H1 (cell line): ENCODE measurements at regions not wholly inside any gene's neighbourhood (a gene's known extent, or its start where the extent isn't known, plus 50 kb on each side); places are given as distances from the start of the nearest gene placed in this dataset.

Experiments
- CTCF ChIA-PET: fragments of 300-600 bp; sonication (Branson Sonifier 250); formaldehyde crosslinking; loops from one replicate; lab custom pipeline; 2021; ENCODE audit not compliant: partially characterized antibody; lab: Charles Lee
- POLR2A ChIA-PET: fragments of 300-600 bp; sonication (Branson Sonifier 250); formaldehyde crosslinking; loops from one replicate; lab custom pipeline; 2021; ENCODE audit warnings: inconsistent platforms; ENCODE audit not compliant: partially characterized antibody; lab: Charles Lee
- DNase-seq, 2 experiments: peaks; one replicate each; pipeline versions ENCODE4 v3.0.0 to v3.0.0-alpha.2; 2010 to 2022; ENCODE audit warnings: low spot score in 2 of 2, low read depth in 1 of 2, mixed read lengths in 1 of 2
- FAIRE-seq: peaks from 2 replicates; lab custom pipeline; 2011; peaks lifted over from hg19 to GRCh38; lab: Jason Lieb, UNC
- H2AFZ ChIP-seq: 2 replicates; pipeline ENCODE4 v1.8.1; 2012; ENCODE audit warnings: low read length, inconsistent platforms
- H2AK5ac ChIP-seq: 2 replicates; pipeline ENCODE4 v1.6.1; 2013; ENCODE audit warnings: low read depth, low read length
- H2BK120ac ChIP-seq: replicated peaks from 2 replicates; pipeline ENCODE3; 2013; ENCODE audit warnings: low read depth, low read length, inconsistent platforms
- H2BK12ac ChIP-seq: 2 replicates; pipeline ENCODE4 v1.6.1; 2013; ENCODE audit warnings: low read depth, low read length
- H2BK15ac ChIP-seq: 2 replicates; pipeline ENCODE4 v1.6.1; 2013; ENCODE audit warnings: low read length
- H2BK20ac ChIP-seq: 2 replicates; pipeline ENCODE4 v1.6.1; 2013; ENCODE audit warnings: low read length
- H2BK5ac ChIP-seq: 2 replicates; pipeline ENCODE4 v1.6.1; 2013; ENCODE audit warnings: low read depth, low read length
- H3K14ac ChIP-seq: 2 replicates; pipeline ENCODE4 v1.6.1; 2013; ENCODE audit warnings: inconsistent platforms; ENCODE audit not compliant: insufficient read length
- H3K18ac ChIP-seq: 2 replicates; pipeline ENCODE4 v1.6.1; 2013; ENCODE audit warnings: low read length; ENCODE audit errors: extremely low read depth
- H3K23ac ChIP-seq: 2 replicates; pipeline ENCODE4 v1.6.1; 2013; ENCODE audit warnings: inconsistent platforms; ENCODE audit not compliant: insufficient read length
- H3K23me2 ChIP-seq: 2 replicates; pipeline ENCODE4 v1.6.1; 2013; ENCODE audit warnings: low read depth, low read length
- H3K27ac ChIP-seq: 2 replicates; pipeline ENCODE4 v1.6.1; 2011; ENCODE audit warnings: low read depth, low read length, inconsistent platforms
- H3K27me3 ChIP-seq, 4 experiments: replicated peaks in 1 of 4; 1 replicate in 1 of 4; 2 replicates in 3 of 4; pipeline versions ENCODE4 v1.6.1 to v1.8.1; 2011 to 2013; ENCODE audit warnings: low read length in 3 of 4, mild to moderate bottlenecking in 3 of 4, inconsistent platforms in 2 of 4, mixed read lengths in 2 of 4, moderate library complexity in 1 of 4; ENCODE audit not compliant: control insufficient read depth in 3 of 4, insufficient read depth in 3 of 4; ENCODE audit errors: extremely low read depth in 1 of 4
- H3K36me3 ChIP-seq, 4 experiments: 2 replicates each; pipeline versions ENCODE4 v1.6.1 to v1.8.1; 2011 to 2013; ENCODE audit warnings: mild to moderate bottlenecking in 4 of 4, low read length in 3 of 4, moderate library complexity in 2 of 4, control low read depth in 1 of 4, inconsistent platforms in 1 of 4; ENCODE audit not compliant: insufficient read depth in 4 of 4, control insufficient read depth in 2 of 4
- H3K4ac ChIP-seq: replicated peaks from 2 replicates; pipeline ENCODE3; 2013; ENCODE audit warnings: low read length, low read depth, mixed read lengths, inconsistent platforms; ENCODE audit not compliant: insufficient read length
- H3K4me1 ChIP-seq, 4 experiments: replicated peaks in 1 of 4; 1 replicate in 1 of 4; 2 replicates in 3 of 4; pipeline versions ENCODE4 v1.6.1 to v1.8.1; 2011 to 2013; ENCODE audit warnings: low read length in 3 of 4, inconsistent platforms in 2 of 4, mixed read lengths in 1 of 4; ENCODE audit not compliant: insufficient read depth in 4 of 4, control insufficient read depth in 3 of 4
- H3K4me2 ChIP-seq, 2 experiments: 2 replicates each; pipeline versions ENCODE4 v1.6.1 to v1.8.1; 2011 to 2013; ENCODE audit warnings: low read depth in 2 of 2, low read length in 2 of 2, control low read depth in 1 of 2, inconsistent platforms in 1 of 2, mild to moderate bottlenecking in 1 of 2; ENCODE audit not compliant: insufficient read depth in 1 of 2
- H3K4me3 ChIP-seq, 4 experiments: fragments of 200-600, 300-600 bp in 1 of 4; sonication (generic), shearing (Covaris generic), sonication (Bioruptor Twin) in 1 of 4; 2 replicates each; pipeline versions ENCODE4 v1.5.1 to v1.8.1; 2011 to 2016; ENCODE audit warnings: low read length in 4 of 4, low read depth in 3 of 4, control low read depth in 2 of 4, inconsistent platforms in 2 of 4, mild to moderate bottlenecking in 2 of 4, mixed read lengths in 1 of 4, moderate library complexity in 1 of 4; ENCODE audit not compliant: insufficient read depth in 2 of 4; ENCODE audit errors: extremely low read depth in 1 of 4
- H3K56ac ChIP-seq: replicated peaks from 2 replicates; pipeline ENCODE3; 2013; ENCODE audit warnings: low read depth, mild to moderate bottlenecking, mixed read lengths, low read length, inconsistent platforms; ENCODE audit not compliant: insufficient read length
- H3K79me1 ChIP-seq: 2 replicates; pipeline ENCODE4 v1.6.1; 2013; ENCODE audit warnings: low read depth, low read length, control low read depth
- H3K79me2 ChIP-seq, 2 experiments: 2 replicates each; pipeline versions ENCODE4 v1.6.1 to v1.8.1; 2012 to 2013; ENCODE audit warnings: low read length in 2 of 2, mild to moderate bottlenecking in 2 of 2, inconsistent platforms in 1 of 2; ENCODE audit not compliant: insufficient read depth in 2 of 2, control insufficient read depth in 1 of 2
- H3K9ac ChIP-seq, 4 experiments: replicated peaks in 1 of 4; 1 replicate in 1 of 4; 2 replicates in 3 of 4; pipeline versions ENCODE4 v1.6.1 to v1.8.1; 2011 to 2013; ENCODE audit warnings: low read depth in 3 of 4, low read length in 3 of 4, control low read depth in 2 of 4, mild to moderate bottlenecking in 2 of 4, moderate library complexity in 2 of 4, inconsistent platforms in 1 of 4; ENCODE audit errors: extremely low read depth in 1 of 4
- H3K9me3 ChIP-seq, 2 experiments: 2 replicates each; pipeline versions ENCODE4 v1.6.1 to v1.8.1; 2012 to 2013; ENCODE audit warnings: mild to moderate bottlenecking in 2 of 2, moderate library complexity in 2 of 2, control low read depth in 1 of 2, inconsistent platforms in 1 of 2, low read depth in 1 of 2, low read length in 1 of 2, mixed read lengths in 1 of 2; ENCODE audit not compliant: insufficient read depth in 2 of 2
- H4K20me1 ChIP-seq, 2 experiments: replicated peaks in 1 of 2; 2 replicates each; pipeline versions ENCODE3 to v1.8.1; 2011 to 2013; ENCODE audit warnings: inconsistent platforms in 2 of 2, low read length in 2 of 2, mild to moderate bottlenecking in 1 of 2; ENCODE audit not compliant: insufficient read depth in 2 of 2, control insufficient read depth in 1 of 2
- H4K5ac ChIP-seq: 2 replicates; pipeline ENCODE4 v1.6.1; 2013; ENCODE audit warnings: low read length, low read depth, mixed read lengths, inconsistent platforms; ENCODE audit not compliant: insufficient read length
- H4K8ac ChIP-seq: 2 replicates; pipeline ENCODE4 v1.8.0; 2013; ENCODE audit warnings: mild to moderate bottlenecking, moderate library complexity, low read length, inconsistent platforms; ENCODE audit not compliant: insufficient read depth; ENCODE audit errors: extremely low read depth
- H4K91ac ChIP-seq: replicated peaks from 2 replicates; pipeline ENCODE3; 2013; ENCODE audit warnings: low read length, mixed read lengths, inconsistent platforms; ENCODE audit not compliant: insufficient read length
- CHD1 ChIP-seq: IDR thresholded peaks from 2 replicates; pipeline ENCODE4 v1.6.1; 2012; ENCODE audit warnings: low read depth, low read length, improper control_type of control experiment
- SIX5 ChIP-seq: IDR thresholded peaks from 2 replicates; pipeline ENCODE4 v1.6.1; 2011; ENCODE audit warnings: mild to moderate bottlenecking, low read depth, low read length
- WGBS, 2 experiments: shearing (Covaris generic) in 1 of 2; methylation state at CpG; one replicate each; pipeline versions ENCODE4 v1.1.6 to v1.1.7; 2013 to 2015; ENCODE audit warnings: low lambda C conversion rate in 2 of 2, mixed read lengths in 2 of 2, inconsistent platforms in 1 of 2, low coverage in 1 of 2, missing lambda C conversion rate in 1 of 2; ENCODE audit not compliant: insufficient replicate concordance in 2 of 2, insufficient coverage in 1 of 2, insufficient read length in 1 of 2; ENCODE audit errors: extremely low coverage in 1 of 2, missing lambda C conversion rate in 1 of 2; 5-methylcytosine and 5-hydroxymethylcytosine counted together

DNA sequence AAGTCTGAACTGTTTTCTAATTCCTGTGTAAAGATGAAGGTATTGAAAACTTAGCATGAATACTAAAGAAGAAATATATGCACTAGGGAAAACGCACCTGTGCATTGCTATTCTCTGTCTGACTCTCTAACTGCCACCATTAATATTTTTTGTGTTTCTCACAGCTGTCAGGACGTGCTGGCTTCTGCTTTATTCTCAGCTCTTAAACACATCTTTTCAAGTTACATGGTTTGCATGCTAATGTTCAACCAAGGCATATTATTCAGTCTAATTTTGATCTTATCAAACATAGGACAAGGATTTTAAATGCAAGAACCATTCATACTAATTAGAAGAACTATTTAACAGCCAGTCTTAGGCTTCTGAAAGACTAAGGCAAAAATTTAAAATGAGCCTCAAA, 187.4 kb downstream of the KLHL28 start:
- H3K79me2 ChIP-seq, result no peaks in the 10 kb centered on the region
- no peak overlapping the region for H2BK20ac ChIP-seq
- CTCF ChIA-PET, result no interaction called here
- H3K14ac ChIP-seq, result no peak overlapping the region
- H3K4ac ChIP-seq, result no peak overlapping the region
- DNase-seq (no peak), FAIRE-seq (no peak)
- H2AFZ ChIP-seq, result no peak overlapping the region
- no peak overlapping the region for H2BK15ac ChIP-seq
- no peaks in the 10 kb centered on the region for H4K20me1 ChIP-seq
- H3K36me3 ChIP-seq, result no peaks in the 10 kb centered on the region
- no peak overlapping the region for H2AK5ac ChIP-seq
- H3K4me1 ChIP-seq, result no peaks in the 10 kb centered on the region; a peak in 1 of 7 replicates
- H3K9me3 ChIP-seq, result no peaks in the 10 kb centered on the region
- H3K18ac ChIP-seq, result no peak overlapping the region
- no peak overlapping the region for H4K91ac ChIP-seq
- H4K5ac ChIP-seq, result no peak overlapping the region
- H3K56ac ChIP-seq, result no peak overlapping the region
- no peak overlapping the region for H2BK5ac ChIP-seq
- no peak overlapping the region for H2BK120ac ChIP-seq
- H3K23ac ChIP-seq, result no peak overlapping the region
- H3K23me2 ChIP-seq, result no peaks in the 10 kb centered on the region
- H3K9ac ChIP-seq, result no peak overlapping the region
- no peak overlapping the region for H3K4me2 ChIP-seq
- H3K79me1 ChIP-seq, result no peaks in the 10 kb centered on the region
- H4K8ac ChIP-seq, result no peak overlapping the region
- H3K27ac ChIP-seq, result no peak overlapping the region
- H2BK12ac ChIP-seq, result no peak overlapping the region
- H3K4me3 ChIP-seq, result no peak overlapping the region
- WGBS, 2 experiments, result 82% methylated on average over 2 of the region's 2 CpGs; no CpG with 5 or more reads in 1 of the 2 experiments
- POLR2A ChIA-PET, result no interaction called here
- no peaks in the 10 kb centered on the region for H3K27me3 ChIP-seq
- TF ChIP-seq SIX5 (no peak), CHD1 (no peak)
